ENCODE measurements at regions not wholly inside any gene's neighbourhood (a gene's known extent, or its start where the extent isn't known, plus 50 kb on each side); places are given as distances from the start of the nearest gene placed in this dataset.
A peak's percentile ranks its signal among the peaks of the same experiment; 100 is the strongest.
"Not testable (repeated sequence)": the region's sequence is repeated elsewhere in the genome, so short reads cannot be mapped to it uniquely, and the experiment has no call there.

GRCh38 chr4:170682558-170683294 is 593.0 kb upstream of the AADAT start:
- Histone ChIP-seq H3K4me3 (ENCODE audit: low read depth, low read length) (no peak overlapping the region), H3K9me3 (ENCODE audit: control insufficient read depth, insufficient read depth, low read length) (no peaks in the 10 kb centered on the region), H3K27ac (ENCODE audit: low read depth, low read length) (no peak overlapping the region), H3K27me3 (ENCODE audit: control insufficient read depth, insufficient read depth, low read length) (no peaks in the 10 kb centered on the region), H3K4me1 (ENCODE audit: control insufficient read depth, insufficient read depth, low read length) (no peaks in the 10 kb centered on the region), H3K36me3 (ENCODE audit: control insufficient read depth, insufficient read depth, low read length) (no peaks in the 10 kb centered on the region)
- 71% methylated on average over 1 of the region's 5 CpGs for WGBS (ENCODE audit: insufficient coverage)
- DNase-seq (ENCODE audit: low read depth in 4 of 6, low spot score in 6 of 6): peak in 1 of 6 donors; percentile 60

- not testable (repeated sequence) for H3K27me3 ChIP-seq (ENCODE audit: control insufficient read depth, insufficient read depth, low read length); DNase-seq (ENCODE audit: low read depth in 4 of 6, low spot score in 6 of 6); H3K9me3 ChIP-seq (ENCODE audit: control insufficient read depth, insufficient read depth, low read length); H3K36me3 ChIP-seq (ENCODE audit: control insufficient read depth, insufficient read depth, low read length); H3K4me3 ChIP-seq (ENCODE audit: low read depth, low read length); H3K27ac ChIP-seq (ENCODE audit: low read depth, low read length); H3K4me1 ChIP-seq (ENCODE audit: control insufficient read depth, insufficient read depth, low read length)
- WGBS (ENCODE audit: insufficient coverage): 15% methylated on average over 1 of the region's 5 CpGs
These were observed 592.3 kb upstream of the AADAT start for GRCh38 chr4:170682087-170682486.

GRCh38 chr4:170675568-170676262 is 586.0 kb upstream of the AADAT start:
- Histone ChIP-seq H3K9me3 (ENCODE audit: control insufficient read depth, insufficient read depth, low read length) (no peaks in the 10 kb centered on the region), H3K27ac (ENCODE audit: low read depth, low read length) (no peak overlapping the region), H3K4me1 (ENCODE audit: control insufficient read depth, insufficient read depth, low read length) (no peaks in the 10 kb centered on the region), H3K36me3 (ENCODE audit: control insufficient read depth, insufficient read depth, low read length) (no peaks in the 10 kb centered on the region), H3K27me3 (ENCODE audit: control insufficient read depth, insufficient read depth, low read length) (no peaks in the 10 kb centered on the region), H3K4me3 (ENCODE audit: low read depth, low read length) (no peak overlapping the region)
- WGBS (ENCODE audit: insufficient coverage): 85% methylated on average over 1 of the region's 2 CpGs
- DNase-seq (ENCODE audit: low read depth in 4 of 6, low spot score in 6 of 6): no peak

- no peak for DNase-seq (ENCODE audit: low read depth in 4 of 6, low spot score in 6 of 6)
- Histone ChIP-seq H3K36me3 (ENCODE audit: control insufficient read depth, insufficient read depth, low read length) (no peaks in the 10 kb centered on the region), H3K4me1 (ENCODE audit: control insufficient read depth, insufficient read depth, low read length) (no peaks in the 10 kb centered on the region), H3K4me3 (ENCODE audit: low read depth, low read length) (no peak overlapping the region), H3K27me3 (ENCODE audit: control insufficient read depth, insufficient read depth, low read length) (no peaks in the 10 kb centered on the region), H3K27ac (ENCODE audit: low read depth, low read length) (no peak overlapping the region), H3K9me3 (ENCODE audit: control insufficient read depth, insufficient read depth, low read length) (no peaks in the 10 kb centered on the region)
- WGBS (ENCODE audit: insufficient coverage): no CpG with 5 or more reads among the region's 1 CpG
These were observed 584.4 kb upstream of the AADAT start for GRCh38 chr4:170674176-170674575.

GRCh38 chr4:170672381-170672965 is 582.7 kb upstream of the AADAT start:
- no peak overlapping the region for H3K27ac ChIP-seq (ENCODE audit: low read depth, low read length)
- no CpG with 5 or more reads among the region's 1 CpG for WGBS (ENCODE audit: insufficient coverage)
- no peaks in the 10 kb centered on the region for H3K9me3 ChIP-seq (ENCODE audit: control insufficient read depth, insufficient read depth, low read length)
- no peaks in the 10 kb centered on the region for H3K4me1 ChIP-seq (ENCODE audit: control insufficient read depth, insufficient read depth, low read length)
- DNase-seq (ENCODE audit: low read depth in 4 of 6, low spot score in 6 of 6): no peak
- H3K36me3 ChIP-seq (ENCODE audit: control insufficient read depth, insufficient read depth, low read length): no peaks in the 10 kb centered on the region
- H3K27me3 ChIP-seq (ENCODE audit: control insufficient read depth, insufficient read depth, low read length): no peaks in the 10 kb centered on the region
- no peak overlapping the region for H3K4me3 ChIP-seq (ENCODE audit: low read depth, low read length)

GRCh38 chr4:170671171-170671570 is 581.4 kb upstream of the AADAT start:
- DNase-seq (ENCODE audit: low read depth in 4 of 6, low spot score in 6 of 6): no peak
- no peak overlapping the region for H3K4me3 ChIP-seq (ENCODE audit: low read depth, low read length)
- H3K27ac ChIP-seq (ENCODE audit: low read depth, low read length): no peak overlapping the region
- H3K9me3 ChIP-seq (ENCODE audit: control insufficient read depth, insufficient read depth, low read length): no peaks in the 10 kb centered on the region
- H3K4me1 ChIP-seq (ENCODE audit: control insufficient read depth, insufficient read depth, low read length): no peaks in the 10 kb centered on the region
- H3K36me3 ChIP-seq (ENCODE audit: control insufficient read depth, insufficient read depth, low read length): no peaks in the 10 kb centered on the region
- no CpG with 5 or more reads among the region's 1 CpG for WGBS (ENCODE audit: insufficient coverage)
- no peaks in the 10 kb centered on the region for H3K27me3 ChIP-seq (ENCODE audit: control insufficient read depth, insufficient read depth, low read length)

- Histone ChIP-seq H3K36me3 (ENCODE audit: control insufficient read depth, insufficient read depth, low read length) (no peaks in the 10 kb centered on the region), H3K9me3 (ENCODE audit: control insufficient read depth, insufficient read depth, low read length) (no peaks in the 10 kb centered on the region), H3K27me3 (ENCODE audit: control insufficient read depth, insufficient read depth, low read length) (no peaks in the 10 kb centered on the region), H3K27ac (ENCODE audit: low read depth, low read length) (no peak overlapping the region), H3K4me1 (ENCODE audit: control insufficient read depth, insufficient read depth, low read length) (no peaks in the 10 kb centered on the region), H3K4me3 (ENCODE audit: low read depth, low read length) (no peak overlapping the region)
- WGBS (ENCODE audit: insufficient coverage): no CpG with 5 or more reads among the region's 4 CpGs
- DNase-seq (ENCODE audit: low read depth in 4 of 6, low spot score in 6 of 6): no peak
These were observed 578.1 kb upstream of the AADAT start for GRCh38 chr4:170667814-170668213.

GRCh38 chr4:170666909-170667308 is 577.2 kb upstream of the AADAT start:
- no peak overlapping the region for H3K4me3 ChIP-seq (ENCODE audit: low read depth, low read length)
- DNase-seq (ENCODE audit: low read depth in 4 of 6, low spot score in 6 of 6): no peak
- H3K9me3 ChIP-seq (ENCODE audit: control insufficient read depth, insufficient read depth, low read length): no peaks in the 10 kb centered on the region
- no peaks in the 10 kb centered on the region for H3K4me1 ChIP-seq (ENCODE audit: control insufficient read depth, insufficient read depth, low read length)
- WGBS (ENCODE audit: insufficient coverage): 100% methylated on average over 2 of the region's 2 CpGs
- H3K36me3 ChIP-seq (ENCODE audit: control insufficient read depth, insufficient read depth, low read length): no peaks in the 10 kb centered on the region
- H3K27ac ChIP-seq (ENCODE audit: low read depth, low read length): no peak overlapping the region
- H3K27me3 ChIP-seq (ENCODE audit: control insufficient read depth, insufficient read depth, low read length): no peaks in the 10 kb centered on the region

- Histone ChIP-seq H3K36me3 (ENCODE audit: control insufficient read depth, insufficient read depth, low read length) (no peaks in the 10 kb centered on the region), H3K27me3 (ENCODE audit: control insufficient read depth, insufficient read depth, low read length) (no peaks in the 10 kb centered on the region), H3K9me3 (ENCODE audit: control insufficient read depth, insufficient read depth, low read length) (no peaks in the 10 kb centered on the region), H3K4me3 (ENCODE audit: low read depth, low read length) (no peak overlapping the region), H3K4me1 (ENCODE audit: control insufficient read depth, insufficient read depth, low read length) (no peaks in the 10 kb centered on the region), H3K27ac (ENCODE audit: low read depth, low read length) (no peak overlapping the region)
- no peak for DNase-seq (ENCODE audit: low read depth in 4 of 6, low spot score in 6 of 6)
- WGBS (ENCODE audit: insufficient coverage): 80% methylated on average over 2 of the region's 4 CpGs
These were observed 572.5 kb upstream of the AADAT start for GRCh38 chr4:170662250-170662649.

- WGBS (ENCODE audit: insufficient coverage): no CpG with 5 or more reads among the region's 2 CpGs
- Histone ChIP-seq H3K27ac (ENCODE audit: low read depth, low read length) (no peak overlapping the region), H3K27me3 (ENCODE audit: control insufficient read depth, insufficient read depth, low read length) (no peaks in the 10 kb centered on the region), H3K4me3 (ENCODE audit: low read depth, low read length) (no peak overlapping the region), H3K9me3 (ENCODE audit: control insufficient read depth, insufficient read depth, low read length) (no peaks in the 10 kb centered on the region), H3K4me1 (ENCODE audit: control insufficient read depth, insufficient read depth, low read length) (no peaks in the 10 kb centered on the region), H3K36me3 (ENCODE audit: control insufficient read depth, insufficient read depth, low read length) (no peaks in the 10 kb centered on the region)
- no peak for DNase-seq (ENCODE audit: low read depth in 4 of 6, low spot score in 6 of 6)
These were observed 568.0 kb upstream of the AADAT start for GRCh38 chr4:170657761-170658160.

Data from spinal cord (tissue), 9 donors.